ENCODE measurements at regions not wholly inside any gene's neighbourhood (a gene's known extent, or its start where the extent isn't known, plus 50 kb on each side); places are given as distances from the start of the nearest gene placed in this dataset.

DNA sequence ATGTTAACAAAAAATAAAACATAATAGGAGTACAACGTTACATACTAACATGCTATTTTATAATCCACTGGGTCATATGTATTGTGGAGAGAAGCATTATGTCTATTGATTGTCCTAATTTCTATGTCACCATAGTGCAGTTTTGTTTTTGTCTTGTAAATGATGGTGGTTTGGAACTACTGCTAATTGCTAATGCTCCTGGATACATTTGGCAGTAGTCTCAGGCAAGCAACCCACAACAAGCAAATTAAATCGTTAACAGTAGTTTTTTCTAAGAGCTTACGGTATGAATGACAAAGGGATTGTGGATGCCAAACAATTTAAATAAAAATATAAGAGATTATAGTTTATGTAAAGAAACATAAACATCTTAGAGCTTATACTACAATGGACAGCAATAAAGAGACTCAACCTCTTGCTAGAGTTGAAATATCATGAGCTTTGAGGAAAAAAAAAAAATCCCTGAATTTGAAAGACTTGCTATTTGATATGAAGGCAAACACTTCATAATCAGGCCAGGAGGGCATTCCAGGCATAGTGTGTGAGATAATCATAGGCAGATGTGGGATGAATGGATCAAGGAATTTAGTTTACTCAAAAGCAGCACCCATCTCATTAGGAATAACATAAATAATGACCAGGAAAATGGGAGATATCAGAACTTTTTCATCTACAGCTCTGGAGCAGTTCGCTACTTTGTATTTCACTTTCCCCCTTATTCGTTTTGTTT is 181.3 kb downstream of the CCDC59 start:
- no peak for DNase-seq
- intact Hi-C loops (cut with DNase I, micrococcal nuclease), result no loop called here
- no peak for ATAC-seq

DNA sequence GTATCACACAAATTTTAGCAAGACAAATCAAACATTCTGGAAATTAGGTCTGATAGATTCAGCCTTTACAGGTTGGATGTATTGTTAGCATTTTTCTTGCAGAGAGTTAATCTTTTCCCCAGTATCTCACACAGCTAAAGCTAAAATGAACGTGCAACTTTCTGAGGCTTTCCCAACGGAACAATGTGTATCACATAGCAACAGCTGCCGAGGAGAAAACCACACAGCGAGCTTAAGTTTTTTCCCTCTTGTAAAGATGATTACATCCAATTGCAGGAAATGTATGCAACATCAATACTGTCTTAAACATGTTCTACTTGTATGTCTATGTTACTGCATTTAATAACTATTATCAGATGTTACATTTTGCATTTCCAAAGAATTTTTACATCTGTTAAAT is 182.2 kb downstream of the CCDC59 start:
- intact Hi-C loops (cut with DNase I, micrococcal nuclease), result no loop called here
- DNase-seq (no peak), ATAC-seq (no peak)

DNA sequence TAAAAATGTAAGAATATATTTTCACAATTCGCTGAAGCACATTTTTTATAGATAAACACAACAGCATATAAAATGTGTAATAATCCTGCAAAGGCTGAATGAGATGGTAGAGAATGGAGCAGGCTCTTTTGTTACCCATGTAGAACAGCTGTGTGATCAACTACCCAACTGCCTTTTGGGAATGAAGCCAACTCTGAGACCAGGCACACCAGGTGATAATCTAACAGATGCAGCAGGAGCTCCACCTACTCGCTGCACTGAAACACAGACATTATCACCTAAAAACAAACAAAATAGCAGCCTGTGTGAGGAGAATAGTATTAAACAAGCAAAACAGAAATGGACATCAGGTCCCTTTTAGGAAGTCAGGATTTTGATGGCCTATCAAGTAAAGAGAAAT is 183.3 kb downstream of the CCDC59 start:
- ATAC-seq (no peak), DNase-seq (no peak)
- intact Hi-C loops (cut with DNase I, micrococcal nuclease), result no loop called here

DNA sequence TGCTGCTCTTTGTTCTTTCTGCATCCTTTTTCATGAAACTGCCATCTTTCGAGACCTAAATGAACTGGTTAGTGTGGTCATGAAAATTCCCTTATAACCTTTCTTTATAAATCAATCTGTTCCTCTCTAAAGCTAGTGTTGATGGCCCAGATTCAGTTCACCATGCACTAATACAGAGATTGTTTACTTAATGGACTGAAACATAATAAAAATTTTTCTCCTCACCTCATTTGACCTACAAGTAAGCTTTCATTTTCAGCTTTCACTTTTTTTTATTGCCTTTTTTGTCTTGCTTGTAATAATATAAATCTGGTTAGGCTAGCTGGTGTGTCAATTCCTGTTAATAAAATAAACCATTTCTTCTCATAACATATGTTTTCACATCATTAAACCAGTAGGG is 183.8 kb downstream of the CCDC59 start:
- no peak for ATAC-seq
- intact Hi-C loops (cut with DNase I, micrococcal nuclease), result no loop called here
- DNase-seq, result no peak

DNA sequence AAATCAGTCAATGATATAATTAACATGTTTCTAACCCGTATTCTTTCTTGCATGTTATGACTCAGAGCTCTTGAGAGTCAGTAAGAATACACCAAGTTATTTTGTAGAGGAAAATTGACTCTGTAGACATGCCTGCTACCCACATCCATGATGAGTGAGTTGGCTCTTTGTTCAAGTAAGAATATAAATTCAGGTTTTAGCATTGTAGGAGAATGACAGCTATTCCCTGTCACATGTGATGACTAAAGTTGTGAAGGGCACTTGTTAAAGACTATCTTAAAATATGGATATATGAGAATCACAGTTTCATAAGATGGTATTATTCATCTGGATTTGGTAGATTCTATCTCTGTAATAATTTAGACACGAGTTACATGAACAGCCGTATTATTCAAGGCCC is 209.1 kb downstream of the CCDC59 start:
- no peak for DNase-seq
- intact Hi-C loops (cut with DNase I, micrococcal nuclease), result no loop called here
- no peak for ATAC-seq

DNA sequence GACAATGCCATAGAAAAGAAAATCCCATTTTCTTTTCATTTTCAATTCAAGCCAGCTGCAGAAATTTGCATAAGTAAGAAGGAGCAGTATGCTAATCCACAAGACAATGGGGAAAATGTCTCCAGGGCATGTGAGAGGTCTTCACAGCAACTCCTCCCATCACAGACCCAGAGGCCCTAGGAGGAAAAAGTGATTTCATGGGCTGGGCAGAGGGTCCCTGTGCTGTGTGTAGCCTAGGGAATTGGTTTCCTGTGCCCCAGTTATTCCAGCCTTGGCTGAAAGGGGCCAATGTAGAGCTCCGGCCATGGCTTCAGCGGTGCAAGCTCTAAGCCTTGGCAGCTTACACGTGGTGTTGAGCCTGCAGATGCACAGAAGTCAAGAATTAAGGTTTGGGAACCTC is 211.4 kb downstream of the CCDC59 start:
- no peak for ATAC-seq
- intact Hi-C loops (cut with DNase I, micrococcal nuclease), result no loop called here
- DNase-seq, result no peak

DNA sequence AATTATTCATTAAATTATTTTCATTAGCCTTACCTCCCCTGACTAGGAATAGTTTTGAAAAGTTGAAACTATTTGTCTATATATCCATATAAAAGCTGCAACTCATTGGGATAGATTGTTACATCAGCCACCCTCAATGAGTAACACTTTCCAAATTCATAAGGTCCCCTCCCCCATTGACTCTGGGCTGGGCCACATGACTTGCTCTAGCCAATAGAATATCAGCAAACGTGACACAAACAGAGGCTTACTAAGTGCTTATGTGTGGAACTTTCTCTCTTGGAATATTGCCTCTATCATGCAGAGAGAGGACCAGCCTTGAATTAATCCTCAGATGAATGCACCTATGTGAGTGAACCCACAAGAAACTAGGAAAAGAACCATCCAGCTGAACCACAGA is 213.7 kb downstream of the CCDC59 start:
- intact Hi-C loops (cut with DNase I, micrococcal nuclease), result no loop called here
- no peak for DNase-seq
- no peak for ATAC-seq

DNA sequence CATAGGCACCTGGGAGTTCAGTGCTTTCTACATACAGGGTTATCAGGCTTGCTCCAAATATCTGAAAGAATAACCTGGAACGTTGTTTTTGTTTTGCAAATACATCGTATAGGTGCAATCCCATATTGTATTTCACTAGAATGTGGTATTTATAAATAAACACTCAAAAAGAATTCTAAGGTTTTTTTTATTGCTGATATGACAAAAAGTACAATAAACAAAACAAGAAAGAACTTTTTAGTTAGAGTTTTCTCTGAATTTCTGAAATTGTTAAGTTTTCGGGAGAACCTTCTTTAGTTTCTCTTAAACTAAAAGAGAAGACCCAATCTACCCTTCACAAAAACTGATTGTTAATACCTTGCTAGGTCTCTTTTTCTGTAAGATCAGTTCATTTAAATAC is 225.8 kb downstream of the CCDC59 start:
- ATAC-seq (no peak), DNase-seq (no peak)
- intact Hi-C loops (cut with DNase I, micrococcal nuclease), result no loop called here

DNA sequence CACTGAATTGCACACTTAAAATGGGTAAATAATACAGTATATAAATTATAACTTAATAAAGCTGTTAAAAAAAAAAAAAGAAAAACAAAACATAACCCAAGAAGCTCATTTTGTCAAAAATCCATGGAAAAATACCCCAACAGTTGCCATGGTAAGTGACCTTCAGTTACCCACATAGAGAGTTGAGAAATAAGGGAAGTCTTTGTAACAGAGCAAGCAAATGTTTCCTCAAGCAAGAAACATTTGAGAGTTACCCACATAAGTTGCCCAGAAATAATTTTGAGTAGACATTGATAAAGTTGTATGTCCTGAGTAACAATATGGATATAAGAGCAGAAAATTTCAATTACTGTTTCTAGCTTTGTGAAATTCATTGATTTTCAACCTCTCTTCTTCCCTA is 227.4 kb downstream of the CCDC59 start:
- DNase-seq (no peak), ATAC-seq (no peak)
- intact Hi-C loops (cut with DNase I, micrococcal nuclease), result no loop called here

DNA sequence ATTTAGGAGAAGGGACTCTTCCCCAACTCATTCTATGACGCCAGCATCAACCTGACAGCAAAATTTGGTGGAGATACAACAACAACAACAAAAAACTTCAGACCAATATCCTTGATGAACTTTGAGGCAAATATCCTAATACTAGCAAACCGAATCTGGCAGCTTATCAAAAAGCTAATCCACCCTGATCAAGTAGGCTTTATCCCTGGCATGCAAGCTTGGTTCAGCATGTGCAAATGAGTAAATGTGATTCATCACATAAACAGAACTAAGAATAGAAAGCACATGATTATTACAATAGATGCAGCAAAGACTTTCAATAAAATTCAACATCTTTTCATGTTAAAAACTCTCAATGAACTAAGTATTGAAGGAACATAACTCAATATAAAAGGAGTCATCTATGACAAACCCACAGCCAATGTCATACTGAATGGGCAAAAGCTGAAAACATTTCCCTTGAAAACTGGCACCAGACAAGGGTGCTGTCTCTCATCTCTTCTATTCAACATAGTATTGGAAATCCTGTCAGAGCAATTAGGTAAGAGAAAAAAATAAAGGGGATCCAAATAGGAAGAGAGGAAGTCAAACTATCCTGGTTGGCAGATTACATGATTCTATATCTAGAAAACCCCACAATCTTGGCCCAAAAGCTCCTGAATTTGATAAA is 233.3 kb downstream of the CCDC59 start:
- intact Hi-C loops (cut with DNase I, micrococcal nuclease), result no loop called here
- no peak for DNase-seq
- ATAC-seq, result no peak

DNA sequence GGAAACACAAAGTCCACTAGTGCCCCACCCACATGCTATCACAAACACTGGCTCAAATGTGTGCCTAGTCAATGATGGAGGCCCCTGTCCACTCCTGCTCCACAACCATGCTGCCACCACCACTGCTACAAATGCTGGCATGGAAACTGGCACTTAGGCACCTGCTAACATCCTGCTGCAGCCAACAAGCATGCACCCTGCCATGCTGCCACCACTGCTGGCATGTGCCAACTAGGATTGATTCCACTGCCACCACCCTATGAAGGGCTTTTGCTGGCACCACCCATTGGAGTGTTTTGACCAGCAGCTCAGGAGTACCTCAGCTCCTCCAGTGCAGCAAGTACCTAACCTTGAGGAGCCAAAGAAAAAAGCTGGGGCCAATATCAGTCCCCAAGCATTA is 236.6 kb downstream of the CCDC59 start:
- no peak for ATAC-seq
- no peak for DNase-seq

DNA sequence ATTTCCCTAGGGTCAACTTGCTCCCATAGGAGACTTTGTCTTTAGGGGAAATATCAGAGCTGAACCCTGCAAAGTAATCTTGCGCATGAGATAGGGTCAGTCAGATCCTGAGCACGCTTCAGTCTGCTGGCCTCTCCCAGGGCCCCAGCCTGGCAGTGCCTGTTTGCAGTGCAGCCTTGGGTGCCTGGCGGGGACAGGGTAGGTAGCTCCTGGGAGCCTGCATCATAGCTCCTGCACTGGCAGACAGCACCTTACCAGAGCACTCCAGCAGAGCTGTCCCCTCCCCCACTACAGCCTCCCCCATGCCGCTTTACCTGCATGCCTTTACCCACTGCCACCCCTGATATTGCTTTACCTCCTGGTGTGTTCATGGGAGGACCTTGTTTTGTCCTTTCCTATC is 237.3 kb downstream of the CCDC59 start:
- DNase-seq, result no peak
- no peak for ATAC-seq
- intact Hi-C loops (cut with DNase I, micrococcal nuclease), result no loop called here

More for the DNA sequence above, 236.6 kb downstream of the CCDC59 start:
- intact Hi-C loops (cut with DNase I, micrococcal nuclease), result no loop called here

DNA sequence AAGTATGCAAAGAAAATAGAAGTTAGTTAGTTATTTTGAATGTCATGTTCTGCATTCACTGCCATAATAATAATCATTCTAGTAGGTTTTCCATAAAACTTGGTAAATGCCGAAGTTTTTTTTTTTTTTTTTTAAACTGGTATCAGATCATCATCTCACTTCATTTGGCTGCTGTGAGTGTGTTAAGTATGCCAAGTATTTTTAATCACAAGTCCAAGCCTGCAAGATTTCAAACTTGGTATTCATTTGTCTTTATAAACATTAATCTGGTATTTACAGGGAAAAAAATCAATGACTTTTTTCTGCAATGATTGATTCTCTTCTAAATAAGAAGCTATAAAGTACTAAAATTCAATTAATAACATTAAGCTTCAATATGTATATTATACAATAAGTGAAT is 248.9 kb downstream of the CCDC59 start:
- intact Hi-C loops (cut with DNase I, micrococcal nuclease), result no loop called here
- DNase-seq, result no peak
- no peak for ATAC-seq

DNA sequence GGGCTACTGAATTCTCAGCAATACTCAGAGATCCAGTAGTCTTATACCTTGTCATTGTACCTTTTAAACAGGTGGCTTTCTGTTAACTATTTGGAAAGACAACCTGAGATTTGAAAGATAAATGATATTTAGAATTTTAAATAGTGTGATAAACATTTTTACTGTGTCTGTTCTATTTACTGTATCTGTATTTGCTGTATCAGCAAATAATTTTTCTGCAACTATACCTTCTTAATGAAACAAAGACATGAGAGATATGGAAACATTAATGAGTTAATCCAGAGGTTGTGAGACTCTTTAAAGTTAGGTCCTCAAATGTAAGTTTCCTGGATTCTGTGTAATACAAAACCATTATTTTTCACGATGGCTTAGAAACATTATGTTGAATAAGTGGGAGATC is 249.6 kb downstream of the CCDC59 start:
- ATAC-seq (no peak), DNase-seq (no peak)
- intact Hi-C loops (cut with DNase I, micrococcal nuclease), result no loop called here

DNA sequence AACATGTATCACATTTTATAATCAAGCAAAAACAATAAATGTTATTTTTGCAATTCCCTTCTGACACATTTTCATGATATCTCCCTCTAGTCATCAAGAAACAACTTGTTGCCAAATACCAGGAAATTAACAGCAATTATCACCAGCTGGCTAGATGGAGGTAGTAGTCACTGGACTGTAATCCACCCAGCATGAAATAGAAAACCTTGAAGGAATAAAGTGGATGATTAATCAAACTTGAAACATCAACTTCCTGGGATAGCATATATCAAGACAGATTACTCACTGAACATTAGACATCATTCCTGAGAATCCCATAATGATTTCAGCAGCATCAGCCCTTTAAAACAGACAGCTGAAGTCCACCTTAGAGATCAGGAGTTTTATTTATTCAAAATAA is 259.0 kb downstream of the CCDC59 start:
- ATAC-seq, result no peak
- DNase-seq, result no peak
- intact Hi-C loops (cut with DNase I, micrococcal nuclease), result no loop called here

DNA sequence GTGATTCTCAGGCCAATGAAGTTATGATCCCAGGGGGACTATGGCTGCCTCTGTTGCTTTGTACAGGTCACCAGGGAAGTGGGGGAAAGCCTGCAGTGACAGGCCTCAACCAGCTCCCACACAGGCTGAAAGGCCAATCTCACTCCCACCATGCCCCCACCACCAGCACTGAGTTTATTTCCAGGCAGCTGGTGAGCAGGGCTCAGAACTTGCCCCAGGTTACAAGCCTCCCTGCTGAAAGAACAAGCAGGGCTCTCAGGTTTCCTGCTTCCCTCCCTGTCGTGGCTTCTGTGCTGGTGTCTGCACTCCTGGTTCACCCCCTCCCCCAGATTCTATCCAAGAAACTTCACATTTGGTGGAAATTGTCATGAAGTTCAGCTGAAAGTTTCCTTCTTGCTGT is 260.3 kb downstream of the CCDC59 start:
- no peak for ATAC-seq
- DNase-seq, result no peak
- intact Hi-C loops (cut with DNase I, micrococcal nuclease), result no loop called here

DNA sequence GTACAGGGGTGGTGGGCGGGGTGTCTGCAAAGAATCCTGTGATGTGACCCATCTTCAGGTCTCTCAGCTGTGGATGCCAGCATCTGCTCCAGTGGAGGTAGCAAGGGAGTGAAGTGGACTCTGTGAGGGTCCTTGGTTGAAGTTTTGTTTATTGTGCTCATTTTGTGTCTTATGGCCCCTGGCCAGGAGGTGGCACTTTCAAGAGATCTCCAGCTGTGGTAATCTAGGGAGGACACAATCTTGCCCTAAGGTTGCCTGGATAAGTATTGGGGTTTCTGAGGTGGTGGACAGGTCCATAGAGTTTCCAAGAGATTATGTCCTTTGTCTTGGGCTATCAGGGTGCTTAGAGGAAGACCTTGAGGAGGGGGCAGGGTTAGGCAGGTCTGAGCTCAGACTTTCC is 260.7 kb downstream of the CCDC59 start:
- DNase-seq (no peak), ATAC-seq (no peak)
- intact Hi-C loops (cut with DNase I, micrococcal nuclease), result no loop called here

DNA sequence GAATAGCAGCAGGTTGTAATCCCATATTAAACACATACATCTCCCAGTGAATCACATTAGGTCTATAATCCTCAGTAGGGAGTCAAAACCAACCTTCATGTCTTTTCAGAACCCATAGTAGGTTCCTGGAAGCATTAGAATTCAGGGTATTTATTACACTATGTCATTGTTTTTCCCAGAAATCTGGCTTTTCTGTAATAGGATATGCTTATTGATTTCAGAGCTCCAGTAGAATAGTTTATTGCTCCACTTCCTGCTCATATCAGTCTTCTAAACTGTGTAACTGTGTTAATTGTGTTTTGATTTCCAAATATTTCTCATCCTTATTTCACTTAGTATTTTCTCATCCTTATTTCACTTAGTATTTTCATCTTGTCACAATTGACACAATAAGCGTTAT is 268.0 kb downstream of the CCDC59 start:
- ATAC-seq (no peak), DNase-seq (no peak)
- intact Hi-C loops (cut with DNase I, micrococcal nuclease), result no loop called here

DNA sequence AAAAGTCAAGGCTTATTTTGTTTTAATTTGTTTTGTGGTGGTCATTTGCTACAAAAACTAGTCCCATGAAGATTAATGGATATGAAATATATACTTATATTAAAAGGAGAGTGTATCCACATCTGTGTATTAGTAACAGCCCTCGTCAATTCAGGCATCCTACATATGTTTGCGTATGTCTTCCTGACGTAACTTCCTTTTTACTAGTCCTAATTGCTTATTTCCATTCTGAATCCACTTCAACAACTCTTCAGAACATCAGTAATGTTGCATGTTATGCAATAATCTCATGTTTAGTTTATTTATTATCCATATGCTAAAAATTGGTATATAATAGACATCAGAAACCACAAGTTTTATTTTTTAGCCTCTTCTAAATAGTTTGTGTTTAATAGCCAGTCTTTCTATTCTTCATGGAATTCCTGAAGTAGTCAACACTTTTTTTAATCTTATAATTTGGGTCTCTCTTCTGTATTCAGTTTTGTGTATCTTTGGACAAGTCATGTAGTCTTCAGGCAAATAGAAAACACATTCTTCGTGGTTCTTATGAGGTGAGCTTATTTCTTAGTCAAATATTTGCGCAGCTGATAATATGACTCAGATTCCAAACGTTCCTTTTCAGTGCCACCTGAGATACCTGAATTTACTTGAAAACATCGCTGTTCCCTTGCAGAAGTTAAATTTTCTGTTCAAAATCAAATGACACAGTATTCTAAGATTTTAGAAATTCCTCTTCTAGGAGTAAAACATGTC is 268.6 kb downstream of the CCDC59 start:
- intact Hi-C loops (cut with DNase I, micrococcal nuclease), result no loop called here
- no peak for DNase-seq
- ATAC-seq, result no peak

DNA sequence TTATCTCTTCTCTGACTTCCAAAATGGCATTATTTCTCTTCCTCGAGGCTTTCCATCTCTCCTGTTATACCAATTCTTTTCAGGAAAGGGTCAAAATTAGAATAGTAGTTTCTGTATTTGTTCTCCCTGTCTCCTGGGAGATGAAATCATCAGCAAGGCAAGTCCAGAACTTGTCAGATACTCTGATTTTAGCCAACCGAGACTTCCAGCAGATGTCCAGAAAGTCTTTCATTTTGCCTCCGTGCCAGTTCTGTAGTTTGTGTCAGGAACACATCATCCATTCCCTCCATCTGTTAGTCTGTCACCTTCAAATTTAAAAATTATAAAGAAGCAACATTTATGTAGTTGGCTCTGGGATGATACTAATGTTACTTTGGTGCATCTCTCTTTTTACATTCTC is 275.7 kb downstream of the CCDC59 start:
- ATAC-seq (no peak), DNase-seq (no peak)
- intact Hi-C loops (cut with DNase I, micrococcal nuclease), result no loop called here
